GM03348 (cell line): ENCODE measurements at regions not wholly inside any gene's neighbourhood (a gene's known extent, or its start where the extent isn't known, plus 50 kb on each side); places are given as distances from the start of the nearest gene placed in this dataset.
"Not testable (repeated sequence)": the region's sequence is repeated elsewhere in the genome, so short reads cannot be mapped to it uniquely, and the experiment has no call there.

ENCODE experiments used
- DNase-seq: peaks from one replicate; pipeline ENCODE4 v3.0.0; 2012; ENCODE audit warnings: low spot score

DNA sequence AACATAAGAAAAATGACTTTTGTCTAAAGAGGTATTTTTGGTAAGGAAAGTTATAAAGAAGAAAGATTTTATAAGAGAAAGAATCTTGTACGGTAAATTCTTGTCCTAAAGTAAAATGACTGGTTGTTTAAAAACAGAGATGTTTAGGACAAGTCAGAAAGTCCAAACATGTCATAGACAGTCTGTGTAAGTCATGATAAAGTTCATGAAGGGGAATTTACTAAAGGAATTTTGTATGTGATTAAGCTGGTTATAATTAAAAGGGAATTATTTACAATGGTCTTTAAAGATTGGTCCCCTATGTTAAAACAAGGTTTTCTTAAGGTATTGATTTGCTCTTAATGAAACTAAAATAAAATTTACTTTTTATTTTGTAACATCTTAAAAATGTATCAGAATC is 269.4 kb upstream of the CCDC196 start:
- DNase-seq: no peak

DNA sequence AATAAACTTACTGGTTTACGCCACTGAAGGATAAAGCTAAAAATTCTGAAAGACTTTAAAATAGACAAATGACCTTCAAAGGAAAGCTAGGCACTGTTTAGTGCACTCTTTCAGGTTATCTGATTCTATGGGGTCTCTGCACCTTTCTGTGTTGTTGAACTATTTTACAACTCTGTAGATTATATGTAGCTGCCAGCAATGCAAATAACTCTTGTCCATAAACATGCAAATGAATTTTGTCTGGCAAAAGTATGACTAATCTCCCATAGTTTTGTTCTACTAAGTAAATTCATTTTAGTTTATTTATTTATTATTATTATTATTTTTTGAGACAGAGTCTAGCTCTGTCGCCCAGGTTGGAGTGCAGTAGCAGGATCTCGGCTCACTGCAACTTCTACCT is 266.3 kb upstream of the CCDC196 start:
- DNase-seq: no peak

DNA sequence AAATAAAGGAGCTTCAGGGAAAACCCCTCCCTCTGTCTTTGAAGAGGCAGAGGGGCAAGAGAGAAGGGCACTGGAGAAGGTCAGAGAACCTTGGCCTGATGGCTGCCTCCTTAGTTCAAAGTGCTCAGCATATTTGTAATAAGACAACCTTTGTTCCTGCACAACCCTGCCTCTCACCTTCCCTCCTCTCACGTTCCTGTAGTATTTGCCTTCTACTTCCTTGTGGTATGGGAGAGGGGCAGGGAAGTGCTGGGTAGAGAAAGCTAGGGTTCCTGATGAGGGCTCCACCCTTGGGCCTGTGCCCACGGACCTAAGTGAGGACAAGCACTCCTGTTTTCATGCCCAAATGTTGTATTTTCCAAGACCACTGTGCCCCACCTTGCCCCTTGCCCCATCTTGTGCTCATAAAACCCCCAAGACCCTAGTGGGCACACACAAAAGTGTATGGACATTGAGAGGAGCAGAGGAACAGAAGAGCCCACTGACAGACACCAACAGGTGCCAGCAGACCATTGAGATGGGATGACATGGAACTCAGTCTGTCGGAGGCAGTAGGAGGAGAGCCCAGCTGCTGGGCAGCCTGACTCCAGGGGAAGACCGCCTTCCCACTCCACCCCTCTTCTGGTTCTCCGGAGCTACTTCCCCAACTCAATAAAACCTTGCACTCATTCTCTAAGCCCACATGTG is 261.5 kb upstream of the CCDC196 start:
- DNase-seq: no peak

GRCh38 chr14:66225337-66225736 is 260.8 kb upstream of the CCDC196 start:
- no peak for DNase-seq

- DNase-seq: no peak
Measured at GRCh38 chr14:66228267-66228970, 257.8 kb upstream of the CCDC196 start.

- no peak for DNase-seq
Measured at GRCh38 chr14:66231820-66232219, 254.4 kb upstream of the CCDC196 start.

GRCh38 chr14:66233591-66233990 is 252.6 kb upstream of the CCDC196 start:
- no peak for DNase-seq

- DNase-seq: no peak
Measured at GRCh38 chr14:66234411-66234810, 251.8 kb upstream of the CCDC196 start.

DNA sequence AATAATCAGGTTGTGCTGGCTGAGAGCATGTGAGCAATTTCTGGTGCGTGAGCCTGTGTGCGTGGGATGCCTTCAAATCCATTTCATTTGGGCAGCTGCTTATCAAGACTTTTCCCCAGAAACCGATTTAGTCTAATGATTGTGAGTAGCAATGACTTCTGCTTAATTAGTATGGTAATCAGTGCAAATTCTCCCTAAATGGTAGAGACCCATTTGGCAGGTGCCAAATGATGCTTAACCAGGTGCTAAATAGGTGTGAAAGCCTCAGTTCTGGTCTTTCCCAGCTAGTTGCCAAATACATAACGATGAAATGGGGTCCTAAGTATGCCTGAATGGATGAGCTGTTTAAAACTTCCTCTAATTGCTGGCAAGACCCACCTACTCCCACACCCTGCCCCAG is 248.4 kb upstream of the CCDC196 start:
- no peak for DNase-seq

- DNase-seq: no peak
Measured at GRCh38 chr14:66238969-66239368, 247.2 kb upstream of the CCDC196 start.

GRCh38 chr14:66239589-66239988 is 246.6 kb upstream of the CCDC196 start:
- no peak for DNase-seq

- no peak for DNase-seq
Measured at GRCh38 chr14:66240105-66240504, 246.1 kb upstream of the CCDC196 start.

- DNase-seq: no peak
Measured at GRCh38 chr14:66242001-66242400, 244.2 kb upstream of the CCDC196 start.

DNA sequence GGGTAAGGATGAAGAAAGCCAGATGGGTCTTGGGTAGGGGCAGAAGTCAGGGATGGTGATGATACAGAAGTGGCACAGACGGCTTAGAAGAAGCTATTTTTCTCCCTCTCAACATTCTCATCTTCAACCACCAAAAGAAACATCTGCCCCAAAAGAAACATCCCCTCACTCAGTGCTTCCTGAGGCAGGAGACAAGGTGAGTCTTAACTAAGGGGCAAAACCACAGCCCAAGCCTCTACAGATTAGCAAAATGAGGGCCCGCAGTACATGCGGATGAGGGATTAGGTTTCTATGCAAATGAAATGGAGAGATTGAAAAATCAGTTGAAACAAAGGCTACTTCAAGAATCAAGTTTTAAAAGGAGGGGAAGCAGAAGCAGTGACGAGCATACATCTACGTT is 241.3 kb upstream of the CCDC196 start:
- no peak for DNase-seq

- peak; percentile 16 for DNase-seq
Measured at GRCh38 chr14:66247662-66248193, 238.4 kb upstream of the CCDC196 start.

- DNase-seq: no peak
Measured at GRCh38 chr14:66248256-66248655, 237.9 kb upstream of the CCDC196 start.

DNA sequence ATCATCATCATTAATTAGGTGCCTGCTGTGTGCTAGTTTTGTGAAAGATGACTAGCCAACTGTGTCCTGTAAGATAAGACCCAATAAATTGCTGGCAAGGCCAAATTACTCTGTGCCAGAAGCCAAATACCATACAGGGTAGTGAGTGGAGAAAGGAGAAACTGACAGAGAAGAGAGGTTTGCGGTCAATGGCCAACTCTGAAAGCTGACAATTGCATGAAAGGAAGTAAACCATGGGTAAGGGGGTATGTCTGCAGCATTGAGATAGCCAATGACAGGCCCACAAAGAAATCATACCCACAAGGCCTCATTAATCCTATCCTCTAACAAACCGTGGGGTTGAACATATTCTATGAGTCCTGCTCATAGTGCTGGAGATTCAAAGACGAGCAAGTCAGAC is 236.6 kb upstream of the CCDC196 start:
- no peak for DNase-seq

DNA sequence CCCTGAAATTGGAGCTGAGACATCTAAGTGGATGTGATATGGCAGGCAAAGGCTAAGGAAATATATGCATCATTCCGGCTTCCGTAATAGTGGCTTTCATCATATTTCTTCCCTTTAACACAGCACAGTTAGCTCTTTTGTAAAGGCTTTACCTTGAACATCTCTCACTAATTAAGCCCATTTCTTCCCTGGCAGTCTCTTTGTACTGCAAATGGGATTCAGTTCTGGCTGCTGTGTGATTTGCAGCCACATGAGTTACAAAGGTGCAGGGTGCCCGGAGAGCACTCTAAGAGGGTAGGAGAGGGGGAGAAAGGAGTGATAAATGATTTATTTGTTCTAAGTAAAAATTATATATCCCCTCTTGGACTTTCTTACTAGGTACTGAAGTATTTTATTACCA is 232.1 kb upstream of the CCDC196 start:
- no peak for DNase-seq

GRCh38 chr14:66268802-66269334 is 217.3 kb upstream of the CCDC196 start:
- no peak for DNase-seq

DNA sequence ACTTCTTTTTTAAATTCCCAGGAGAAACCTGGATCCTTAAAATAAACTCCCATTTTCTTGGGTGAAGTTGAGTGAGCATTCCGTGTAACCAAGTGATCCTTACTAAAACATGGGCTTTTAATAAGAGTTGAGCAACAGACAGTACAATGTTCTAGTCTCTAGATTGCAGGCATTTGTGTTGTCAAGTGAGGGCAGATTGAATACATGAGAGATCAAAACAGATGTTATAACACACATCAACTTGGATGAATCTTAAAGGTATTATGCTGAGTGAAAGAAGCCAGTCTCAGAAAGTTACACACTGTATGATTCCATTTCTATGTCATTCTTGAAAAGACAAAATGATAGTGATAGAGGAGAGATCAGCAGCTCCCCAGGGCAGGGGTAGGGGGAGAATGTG is 213.9 kb upstream of the CCDC196 start:
- DNase-seq: no peak

- no peak for DNase-seq
Measured at GRCh38 chr14:66273261-66273832, 212.8 kb upstream of the CCDC196 start.

DNA sequence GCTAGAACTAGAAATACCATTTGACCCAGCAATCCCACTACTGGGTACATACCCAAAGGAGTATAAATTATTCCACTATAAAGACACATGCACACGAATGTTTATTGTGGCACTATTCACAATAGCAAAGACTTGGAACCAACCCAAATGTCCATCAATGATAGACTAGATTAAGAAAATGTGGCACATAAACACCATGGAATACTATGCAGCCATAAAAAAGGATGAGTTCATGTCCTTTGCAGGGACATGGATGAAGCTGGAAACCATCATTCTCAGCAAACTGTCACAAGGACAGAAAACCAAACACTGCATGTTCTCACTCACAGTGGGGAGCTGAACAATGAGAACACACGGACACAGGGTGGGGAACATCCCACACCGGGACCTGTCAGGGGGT is 207.8 kb upstream of the CCDC196 start:
- DNase-seq: not testable (repeated sequence)
